Thoracic aorta (tissue), 2 donors: ENCODE measurements at regions not wholly inside any gene's neighbourhood (a gene's known extent, or its start where the extent isn't known, plus 50 kb on each side); places are given as distances from the start of the nearest gene placed in this dataset.
"Not testable (repeated sequence)": the region's sequence is repeated elsewhere in the genome, so short reads cannot be mapped to it uniquely, and the experiment has no call there.

ENCODE experiments used
- ATAC-seq: fragments of 150-250 bp; one replicate; pipeline ENCODE4 v1.8.0; 2017; ENCODE audit warnings: low read depth; ENCODE audit not compliant: insufficient number of reproducible peaks, low FRiP score
- DNase-seq: peaks from one replicate; pipeline ENCODE4 v3.0.0-alpha.2; 2020; ENCODE audit warnings: low spot score
- H3K27ac ChIP-seq, 2 donors: fragments of 200-600 bp; sonication (generic); 1 replicate in 1 of 2; 2 replicates in 1 of 2; pipeline ENCODE4 v1.5.1; 2016; ENCODE audit warnings: mild to moderate bottlenecking in 2 of 2, moderate library complexity in 2 of 2
- H3K27me3 ChIP-seq: fragments of 200-600 bp; sonication (generic); replicated peaks from 2 replicates; pipeline ENCODE4 v1.6.0; 2016; ENCODE audit warnings: mild to moderate bottlenecking; ENCODE audit not compliant: insufficient read depth
- H3K36me3 ChIP-seq: fragments of 200-600 bp; sonication (generic); one replicate; pipeline ENCODE4 v1.5.1; 2016
- H3K4me1 ChIP-seq, 2 donors: fragments of 200-600 bp; sonication (generic); 1 replicate in 1 of 2; 2 replicates in 1 of 2; pipeline versions ENCODE4 v1.5.1 to v1.6.0; 2016; ENCODE audit warnings: low read depth in 2 of 2, mild to moderate bottlenecking in 1 of 2; ENCODE audit not compliant: control insufficient read depth in 1 of 2
- H3K4me3 ChIP-seq: fragments of 200-600 bp; sonication (generic); 2 replicates; pipeline ENCODE4 v1.5.1; 2016; ENCODE audit warnings: mild to moderate bottlenecking
- H3K9me3 ChIP-seq: fragments of 200-600 bp; sonication (generic); 2 replicates; pipeline ENCODE4 v1.5.1; 2016
- TF ChIP-seq, protein P1 (sequence below): fragments of 200-600 bp; sonication (generic); IDR thresholded peaks from one replicate; pipeline ENCODE4 v1.5.1; 2019; ENCODE audit warnings: antibody characterized with exemption

DNA sequence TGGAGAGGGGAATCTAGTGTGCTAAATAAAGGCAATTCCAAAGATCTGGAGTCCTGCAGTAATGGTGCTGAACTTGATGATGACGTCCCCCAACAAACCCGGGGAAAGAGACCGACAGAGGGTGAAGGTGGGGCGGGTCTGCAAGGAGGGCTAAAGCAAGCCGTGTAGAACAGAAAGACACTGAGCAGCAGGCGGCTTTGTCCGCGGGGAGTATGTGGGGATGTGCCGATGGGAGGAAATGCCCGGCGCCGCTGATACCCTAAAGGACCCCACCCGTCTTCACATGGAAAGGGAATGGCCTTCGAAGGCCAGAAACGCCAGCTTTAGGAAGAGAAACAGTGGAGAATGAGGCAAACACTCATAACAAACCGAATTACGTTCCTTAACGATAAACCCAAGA, 528.9 kb downstream of the ZNF674 start:
- Histone ChIP-seq H3K27me3 (no peaks in the 10 kb centered on the region), H3K9me3 (no peaks in the 10 kb centered on the region), H3K4me3 (no peak overlapping the region), H3K36me3 (no peaks in the 10 kb centered on the region), H3K27ac (no peak overlapping the region), H3K4me1 (no peaks in the 10 kb centered on the region)
- ATAC-seq (no peak), DNase-seq (no peak)
- TF ChIP-seq, protein P1, sequence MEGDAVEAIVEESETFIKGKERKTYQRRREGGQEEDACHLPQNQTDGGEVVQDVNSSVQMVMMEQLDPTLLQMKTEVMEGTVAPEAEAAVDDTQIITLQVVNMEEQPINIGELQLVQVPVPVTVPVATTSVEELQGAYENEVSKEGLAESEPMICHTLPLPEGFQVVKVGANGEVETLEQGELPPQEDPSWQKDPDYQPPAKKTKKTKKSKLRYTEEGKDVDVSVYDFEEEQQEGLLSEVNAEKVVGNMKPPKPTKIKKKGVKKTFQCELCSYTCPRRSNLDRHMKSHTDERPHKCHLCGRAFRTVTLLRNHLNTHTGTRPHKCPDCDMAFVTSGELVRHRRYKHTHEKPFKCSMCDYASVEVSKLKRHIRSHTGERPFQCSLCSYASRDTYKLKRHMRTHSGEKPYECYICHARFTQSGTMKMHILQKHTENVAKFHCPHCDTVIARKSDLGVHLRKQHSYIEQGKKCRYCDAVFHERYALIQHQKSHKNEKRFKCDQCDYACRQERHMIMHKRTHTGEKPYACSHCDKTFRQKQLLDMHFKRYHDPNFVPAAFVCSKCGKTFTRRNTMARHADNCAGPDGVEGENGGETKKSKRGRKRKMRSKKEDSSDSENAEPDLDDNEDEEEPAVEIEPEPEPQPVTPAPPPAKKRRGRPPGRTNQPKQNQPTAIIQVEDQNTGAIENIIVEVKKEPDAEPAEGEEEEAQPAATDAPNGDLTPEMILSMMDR, result no peak

DNA sequence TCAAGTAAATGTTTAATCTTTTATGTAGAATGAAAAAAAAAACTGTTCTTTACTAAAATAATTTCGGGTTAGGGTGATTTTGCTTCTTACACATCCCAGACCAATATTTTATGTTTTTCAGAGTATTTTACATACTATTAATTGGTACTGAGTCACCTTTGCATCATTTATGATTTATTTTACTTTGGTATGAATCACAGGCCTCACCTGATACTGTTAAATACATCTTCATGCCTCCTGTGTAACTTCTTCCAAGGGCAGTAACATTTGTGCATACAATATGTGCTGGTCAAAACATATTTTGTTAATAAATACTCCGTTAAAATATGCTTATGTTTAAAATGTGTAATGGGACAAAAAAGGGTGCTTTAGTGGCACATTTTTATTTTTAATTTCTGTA, 529.6 kb downstream of the ZNF674 start:
- TF ChIP-seq, protein P1, result no peak
- no peak for ATAC-seq
- no peaks in the 10 kb centered on the region for H3K27me3 ChIP-seq
- no peak overlapping the region for H3K4me3 ChIP-seq
- no peak overlapping the region for H3K27ac ChIP-seq
- DNase-seq, result no peak
- no peaks in the 10 kb centered on the region for H3K36me3 ChIP-seq
- H3K4me1 ChIP-seq, result no peaks in the 10 kb centered on the region
- H3K9me3 ChIP-seq, result no peaks in the 10 kb centered on the region

DNA sequence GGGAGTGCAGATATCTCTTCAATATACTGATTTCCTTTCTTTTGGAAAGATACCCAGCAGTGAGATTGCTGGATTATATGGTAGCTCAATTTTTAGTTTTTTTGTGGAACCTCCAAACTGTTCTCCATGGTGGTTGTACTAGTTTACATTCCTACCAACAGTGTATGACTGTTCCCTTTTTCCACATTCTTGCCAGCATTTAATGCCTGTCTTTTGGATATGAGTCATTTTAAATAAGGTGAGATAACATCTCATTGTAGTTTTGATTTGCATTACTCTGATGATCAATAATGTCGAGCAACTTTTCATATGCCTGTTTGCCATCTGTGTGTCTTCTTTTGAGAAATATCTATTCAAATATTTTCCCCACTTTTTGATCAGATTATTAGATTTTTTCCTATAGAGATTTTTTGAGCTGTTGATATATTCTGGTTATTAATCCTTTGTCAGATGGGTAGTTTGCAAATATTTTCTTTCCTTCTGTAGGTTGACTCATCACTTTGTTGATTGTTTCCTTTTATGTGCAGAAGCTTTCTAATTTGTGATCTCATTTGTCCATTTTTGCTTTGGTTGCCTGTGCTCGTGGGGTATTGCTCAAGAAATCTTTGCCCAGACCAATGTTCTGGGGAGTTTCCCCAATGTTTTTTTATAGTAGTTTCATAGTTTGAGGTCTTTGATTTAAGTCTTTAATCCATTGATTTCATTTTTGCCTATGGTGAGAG, 552.7 kb downstream of the ZNF674 start:
- Histone ChIP-seq H3K4me1 (no peaks in the 10 kb centered on the region), H3K4me3 (no peak overlapping the region), H3K27me3 (no peaks in the 10 kb centered on the region), H3K27ac (no peak overlapping the region), H3K36me3 (no peaks in the 10 kb centered on the region), H3K9me3 (no peaks in the 10 kb centered on the region)
- TF ChIP-seq, protein P1, result no peak
- DNase-seq (no peak), ATAC-seq (no peak)

DNA sequence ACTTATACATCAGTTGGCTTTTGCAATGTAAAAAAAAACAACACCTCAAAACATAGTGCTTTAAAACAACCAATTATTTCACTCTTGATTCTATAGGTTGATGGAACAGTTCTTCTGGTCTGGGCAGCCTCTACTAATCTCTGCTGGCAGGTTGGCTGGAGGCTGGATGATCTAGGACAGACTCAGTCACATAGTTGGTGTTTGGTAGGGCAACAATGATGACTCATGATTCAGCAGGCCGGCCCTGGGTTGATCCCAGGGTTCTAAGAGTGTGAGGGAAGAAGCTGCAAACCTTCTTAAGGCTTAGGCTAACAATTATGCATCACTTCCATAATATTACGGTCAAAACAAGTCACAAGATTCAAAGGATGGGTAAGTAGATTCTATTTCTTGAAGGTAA, 558.2 kb downstream of the ZNF674 start:
- ATAC-seq (no peak), DNase-seq (no peak)
- H3K4me1 ChIP-seq, result no peaks in the 10 kb centered on the region
- H3K27ac ChIP-seq, result no peak overlapping the region
- H3K36me3 ChIP-seq, result no peaks in the 10 kb centered on the region
- no peak overlapping the region for H3K4me3 ChIP-seq
- H3K9me3 ChIP-seq, result no peaks in the 10 kb centered on the region
- TF ChIP-seq, protein P1, result no peak
- H3K27me3 ChIP-seq, result no peaks in the 10 kb centered on the region

DNA sequence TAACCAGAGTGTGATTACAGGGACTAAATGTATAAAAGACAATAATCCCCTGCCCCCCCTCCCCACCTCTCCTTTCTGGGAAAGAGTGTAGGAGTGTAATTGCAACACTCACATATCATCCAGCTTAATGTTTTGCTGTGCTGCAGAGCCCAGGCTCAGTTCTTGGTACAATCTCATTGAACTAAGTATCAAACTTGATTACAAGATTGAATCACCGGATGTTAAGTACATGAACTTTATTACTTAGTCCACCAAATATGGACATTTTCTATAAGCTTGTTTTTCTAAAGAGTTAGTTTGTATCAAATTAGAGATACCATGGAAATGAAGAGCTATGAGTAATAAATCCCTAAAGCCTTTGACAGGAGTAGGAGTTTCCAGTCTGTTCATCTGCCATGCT, 559.1 kb downstream of the ZNF674 start:
- no peak for ATAC-seq
- TF ChIP-seq, protein P1, result no peak
- no peaks in the 10 kb centered on the region for H3K9me3 ChIP-seq
- no peaks in the 10 kb centered on the region for H3K27me3 ChIP-seq
- H3K4me3 ChIP-seq, result no peak overlapping the region
- no peaks in the 10 kb centered on the region for H3K4me1 ChIP-seq
- DNase-seq, result no peak
- H3K27ac ChIP-seq, result no peak overlapping the region
- no peaks in the 10 kb centered on the region for H3K36me3 ChIP-seq

DNA sequence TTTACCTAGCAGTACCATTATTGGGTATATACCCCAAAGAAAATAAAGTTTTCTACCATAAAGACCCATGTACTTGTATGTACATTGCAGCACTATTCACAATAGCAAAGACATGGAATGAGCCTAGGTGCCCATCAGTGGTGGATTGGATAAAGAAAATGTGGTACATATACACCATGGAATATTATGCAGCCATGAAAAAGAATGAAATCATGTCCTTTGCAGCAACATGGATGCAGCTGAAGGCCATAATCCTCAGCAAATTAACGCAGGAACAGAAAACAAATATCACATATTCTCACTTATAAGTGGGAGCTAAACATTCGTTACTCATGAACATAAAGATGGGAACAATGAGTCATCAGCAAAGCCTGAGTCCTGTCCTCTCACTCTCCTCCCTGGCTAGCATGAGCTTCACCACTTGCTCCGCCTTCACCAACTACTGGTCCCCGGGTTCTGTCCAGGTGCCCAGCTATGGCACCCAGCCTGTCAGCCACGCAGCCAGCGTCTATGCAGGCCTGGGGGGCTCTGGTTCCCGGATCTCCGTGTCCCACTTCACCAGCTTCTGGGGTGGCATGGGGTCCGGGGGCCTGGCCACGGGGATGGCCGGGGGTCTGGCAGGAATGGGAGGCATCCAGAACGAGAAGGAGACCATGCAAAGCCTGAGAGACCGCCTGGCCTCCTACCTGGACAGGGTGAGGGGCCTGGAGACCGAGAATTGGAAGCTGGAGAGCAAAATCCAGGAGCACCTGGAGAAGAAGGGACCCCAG, 562.1 kb downstream of the ZNF674 start:
- not testable (repeated sequence) for H3K27me3 ChIP-seq, H3K4me3 ChIP-seq, H3K27ac ChIP-seq, H3K36me3 ChIP-seq, H3K4me1 ChIP-seq, DNase-seq, H3K9me3 ChIP-seq, ATAC-seq
